Subcutaneous abdominal adipose tissue (tissue), 5 donors: ENCODE measurements at regions not wholly inside any gene's neighbourhood (a gene's known extent, or its start where the extent isn't known, plus 50 kb on each side); places are given as distances from the start of the nearest gene placed in this dataset.
A peak's percentile ranks its signal among the peaks of the same experiment; 100 is the strongest.
"Not testable (repeated sequence)": the region's sequence is repeated elsewhere in the genome, so short reads cannot be mapped to it uniquely, and the experiment has no call there.

ENCODE experiments used
- H3K27ac ChIP-seq: one replicate; pipeline ENCODE4 v1.7.0; 2013; ENCODE audit warnings: low read depth, mild to moderate bottlenecking, inconsistent platforms, low read length, moderate library complexity
- H3K27me3 ChIP-seq, 5 donors: one replicate each; pipeline ENCODE4 v1.7.0; 2013; ENCODE audit warnings: low read length in 5 of 5, inconsistent platforms in 1 of 5; ENCODE audit not compliant: control insufficient read depth in 5 of 5, insufficient read depth in 4 of 5
- H3K36me3 ChIP-seq, 5 donors: one replicate each; pipeline ENCODE4 v1.7.0; 2013; ENCODE audit warnings: low read length in 5 of 5; ENCODE audit not compliant: control insufficient read depth in 5 of 5, insufficient read depth in 5 of 5
- H3K4me1 ChIP-seq, 5 donors: one replicate each; pipeline ENCODE4 v1.7.0; 2013; ENCODE audit warnings: low read length in 5 of 5, mild to moderate bottlenecking in 3 of 5, moderate library complexity in 1 of 5; ENCODE audit not compliant: control insufficient read depth in 5 of 5, insufficient read depth in 5 of 5
- H3K4me3 ChIP-seq, 5 donors: one replicate each; pipeline ENCODE4 v1.7.0; 2013; ENCODE audit warnings: low read length in 5 of 5, low read depth in 1 of 5
- H3K9ac ChIP-seq, 5 donors: one replicate each; pipeline ENCODE4 v1.7.0; 2013; ENCODE audit warnings: low read length in 5 of 5, mild to moderate bottlenecking in 4 of 5, moderate library complexity in 3 of 5
- H3K9me3 ChIP-seq, 5 donors: one replicate each; pipeline ENCODE4 v1.7.0; 2013; ENCODE audit warnings: low read length in 5 of 5; ENCODE audit not compliant: control insufficient read depth in 5 of 5
- donor health status: healthy.
- donor health status: healthy.
- donor health status: healthy.
- donor health status: healthy.
- donor health status: healthy.

GRCh38 chr10:44260286-44260928, 124.5 kb downstream of the CXCL12 start:
- H3K9ac ChIP-seq = no peak overlapping the region
- H3K36me3 ChIP-seq = no peaks in the 10 kb centered on the region
- H3K9me3 ChIP-seq = no peaks in the 10 kb centered on the region
- H3K27ac ChIP-seq = no peak overlapping the region
- H3K27me3 ChIP-seq = peaks cover 0 to 6% (median 0%) of the 10 kb centered on the region in 5 donors
- H3K4me3 ChIP-seq = no peak overlapping the region
- peaks cover 0 to 27% (median 22%) of the 10 kb centered on the region in 5 donors for H3K4me1 ChIP-seq

- no peak overlapping the region for H3K27ac ChIP-seq
- H3K27me3 ChIP-seq = peaks cover 0 to 6% (median 0%) of the 10 kb centered on the region in 5 donors
- H3K4me3 ChIP-seq = no peak overlapping the region
Measured at GRCh38 chr10:44259090-44259874, 125.6 kb downstream of the CXCL12 start.

GRCh38 chr10:44258460-44259089, 126.3 kb downstream of the CXCL12 start:
- no peaks in the 10 kb centered on the region for H3K9me3 ChIP-seq
- H3K4me3 ChIP-seq = no peak overlapping the region
- no peak overlapping the region for H3K9ac ChIP-seq
- peaks cover 0 to 6% (median 0%) of the 10 kb centered on the region in 5 donors for H3K27me3 ChIP-seq
- no peaks in the 10 kb centered on the region for H3K36me3 ChIP-seq
- H3K4me1 ChIP-seq = peaks cover 2 to 29% (median 23%) of the 10 kb centered on the region in 5 donors
- H3K27ac ChIP-seq = no peak overlapping the region

More at GRCh38 chr10:44259090-44259874, 125.6 kb downstream of the CXCL12 start:
- Histone ChIP-seq H3K4me1 (peaks cover 0 to 27% (median 22%) of the 10 kb centered on the region in 5 donors), H3K9me3 (no peaks in the 10 kb centered on the region), H3K36me3 (no peaks in the 10 kb centered on the region), H3K9ac (peak overlapping the region in 1 of 5 donors; percentile 19)

GRCh38 chr10:44258019-44258418, 126.9 kb downstream of the CXCL12 start:
- Histone ChIP-seq H3K9ac (no peak overlapping the region), H3K4me1 (peaks cover 4 to 26% (median 20%) of the 10 kb centered on the region in 5 donors), H3K9me3 (no peaks in the 10 kb centered on the region), H3K27me3 (peaks cover 0 to 6% (median 0%) of the 10 kb centered on the region in 5 donors), H3K27ac (no peak overlapping the region), H3K36me3 (no peaks in the 10 kb centered on the region), H3K4me3 (no peak overlapping the region)

- Histone ChIP-seq H3K4me1 (peaks cover 4 to 12% (median 6%) of the 10 kb centered on the region in 5 donors), H3K27me3 (peaks cover 0 to 2% (median 0%) of the 10 kb centered on the region in 5 donors), H3K9ac (no peak overlapping the region), H3K27ac (no peak overlapping the region), H3K4me3 (no peak overlapping the region), H3K9me3 (no peaks in the 10 kb centered on the region), H3K36me3 (no peaks in the 10 kb centered on the region)
Measured at GRCh38 chr10:44253769-44254462, 131.0 kb downstream of the CXCL12 start.

GRCh38 chr10:44252631-44253030, 132.3 kb downstream of the CXCL12 start:
- H3K36me3 ChIP-seq, H3K9me3 ChIP-seq, H3K27ac ChIP-seq, H3K27me3 ChIP-seq, H3K9ac ChIP-seq, H3K4me3 ChIP-seq: not testable (repeated sequence)
- H3K4me1 ChIP-seq = peaks cover 4 to 12% (median 6%) of the 10 kb centered on the region in 5 donors

- H3K27ac ChIP-seq, H3K36me3 ChIP-seq, H3K9ac ChIP-seq, H3K9me3 ChIP-seq, H3K27me3 ChIP-seq, H3K4me3 ChIP-seq: not testable (repeated sequence)
- peaks cover 4 to 12% (median 6%) of the 10 kb centered on the region in 5 donors for H3K4me1 ChIP-seq
Measured at GRCh38 chr10:44249933-44250332, 135.0 kb downstream of the CXCL12 start.

- peaks cover 0 to 2% (median 0%) of the 10 kb centered on the region in 5 donors for H3K27me3 ChIP-seq
- no peak overlapping the region for H3K4me3 ChIP-seq
- H3K27ac ChIP-seq = no peak overlapping the region
Measured at GRCh38 chr10:44249490-44249889, 135.4 kb downstream of the CXCL12 start.

GRCh38 chr10:44246700-44247099, 138.2 kb downstream of the CXCL12 start:
- H3K4me1 ChIP-seq, H3K9ac ChIP-seq, H3K4me3 ChIP-seq, H3K27ac ChIP-seq, H3K9me3 ChIP-seq, H3K36me3 ChIP-seq, H3K27me3 ChIP-seq: not testable (repeated sequence)

More at GRCh38 chr10:44249490-44249889, 135.4 kb downstream of the CXCL12 start:
- Histone ChIP-seq H3K4me1 (peaks cover 4 to 12% (median 6%) of the 10 kb centered on the region in 5 donors), H3K9me3 (no peaks in the 10 kb centered on the region), H3K36me3 (no peaks in the 10 kb centered on the region), H3K9ac (no peak overlapping the region)
